ENCODE measurements at regions not wholly inside any gene's neighbourhood (a gene's known extent, or its start where the extent isn't known, plus 50 kb on each side); places are given as distances from the start of the nearest gene placed in this dataset.

- TF ChIP-seq CTCF (IDR thresholded peaks at IDR 0.05; ENCODE audit: low read depth, low read length), result no peak
- TF ChIP-seq EZH2phosphoT487 (IDR thresholded peaks at IDR 0.05; ENCODE audit: low read depth), result no peak
Observed at GRCh38 chr16:5862103-5862840, 764.7 kb upstream of the EEF2KMT start.
